ENCODE measurements at regions not wholly inside any gene's neighbourhood (a gene's known extent, or its start where the extent isn't known, plus 50 kb on each side); places are given as distances from the start of the nearest gene placed in this dataset.

DNA sequence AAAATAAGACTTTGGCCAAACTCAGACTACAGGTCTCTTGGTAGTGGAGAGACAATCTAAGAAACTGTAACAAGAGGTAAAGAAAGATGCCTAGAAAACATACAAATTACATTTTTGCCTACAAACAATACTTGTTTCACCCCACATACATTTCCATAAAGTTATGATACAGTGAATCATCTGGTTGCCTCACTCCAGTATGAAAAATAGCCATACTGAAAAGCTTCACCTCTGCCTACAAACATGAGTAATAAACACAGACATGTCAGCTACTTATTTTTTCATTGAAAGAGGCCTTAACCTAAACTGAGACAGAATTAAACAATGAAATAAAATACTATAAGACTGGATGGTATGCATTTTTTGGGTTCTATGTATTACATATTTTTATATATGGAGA lies 1463.0 kb downstream of the FAM181B start:
- FAIRE-seq (no peak), DNase-seq (ENCODE audit: low spot score) (no peak), ATAC-seq (no peak)
- no peak overlapping the region for H2AFZ ChIP-seq (ENCODE audit: low read length)
- H4K20me1 ChIP-seq (ENCODE audit: insufficient read depth, low read length) = no peaks in the 10 kb centered on the region
- H3K79me2 ChIP-seq (ENCODE audit: insufficient read depth, low read length) = no peaks in the 10 kb centered on the region
- in situ Hi-C loops (cut with HindIII; ENCODE audit: extremely low pct_ligation_motif_present, low pct_unique_long_range_greater_than_20kb) = no loop called here
- ChIA-PET POLR2A (no interaction called here), CTCF (ENCODE audit: low intra/inter-chr PET ratio, low total read pairs) (no interaction called here)
- TF ChIP-seq ZSCAN22 (CRISPR knock-in tag; IDR thresholded peaks at IDR 0.05) (no peak), ZMYM4 (CRISPR knock-in tag; IDR thresholded peaks at IDR 0.05) (no peak), NFE2L1 (CRISPR knock-in tag; IDR thresholded peaks at IDR 0.05; ENCODE audit: borderline replicate concordance) (no peak), MXI1 (IDR thresholded peaks at IDR 0.05; ENCODE audit: borderline replicate concordance, low read depth, low read length) (no peak)
- TF ChIP-seq, protein P1, sequence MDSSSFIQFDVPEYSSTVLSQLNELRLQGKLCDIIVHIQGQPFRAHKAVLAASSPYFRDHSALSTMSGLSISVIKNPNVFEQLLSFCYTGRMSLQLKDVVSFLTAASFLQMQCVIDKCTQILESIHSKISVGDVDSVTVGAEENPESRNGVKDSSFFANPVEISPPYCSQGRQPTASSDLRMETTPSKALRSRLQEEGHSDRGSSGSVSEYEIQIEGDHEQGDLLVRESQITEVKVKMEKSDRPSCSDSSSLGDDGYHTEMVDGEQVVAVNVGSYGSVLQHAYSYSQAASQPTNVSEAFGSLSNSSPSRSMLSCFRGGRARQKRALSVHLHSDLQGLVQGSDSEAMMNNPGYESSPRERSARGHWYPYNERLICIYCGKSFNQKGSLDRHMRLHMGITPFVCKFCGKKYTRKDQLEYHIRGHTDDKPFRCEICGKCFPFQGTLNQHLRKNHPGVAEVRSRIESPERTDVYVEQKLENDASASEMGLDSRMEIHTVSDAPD (CRISPR knock-in tag; IDR thresholded peaks at IDR 0.05) = no peak
- TF ChIP-seq, protein P2, sequence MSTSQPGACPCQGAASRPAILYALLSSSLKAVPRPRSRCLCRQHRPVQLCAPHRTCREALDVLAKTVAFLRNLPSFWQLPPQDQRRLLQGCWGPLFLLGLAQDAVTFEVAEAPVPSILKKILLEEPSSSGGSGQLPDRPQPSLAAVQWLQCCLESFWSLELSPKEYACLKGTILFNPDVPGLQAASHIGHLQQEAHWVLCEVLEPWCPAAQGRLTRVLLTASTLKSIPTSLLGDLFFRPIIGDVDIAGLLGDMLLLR (CRISPR knock-in tag; IDR thresholded peaks at IDR 0.05) = no peak
- no peaks in the 10 kb centered on the region for H3K9me3 ChIP-seq (ENCODE audit: low read length)
- intact Hi-C loops (cut with micrococcal nuclease; ENCODE audit: unreplicated experiment) = no loop called here
- no peak overlapping the region for H3K9ac ChIP-seq (ENCODE audit: insufficient read depth, low read depth, low read length)
- BruUV-seq (replicated peaks) = no TSS peak
- no peaks in the 10 kb centered on the region for H3K36me3 ChIP-seq (replicated peaks in 1 of 2; ENCODE audit: control insufficient read depth in 1 of 2, insufficient read depth in 2 of 2, low read length in 2 of 2)
- H3K27ac ChIP-seq (ENCODE audit: extremely low read length, insufficient read depth, low read length) = no peak overlapping the region
- H3K4me3 ChIP-seq (replicated peaks in 1 of 3; ENCODE audit: insufficient read depth in 1 of 3, low read depth in 2 of 3, low read length in 3 of 3) = no peak overlapping the region
- no peaks in the 10 kb centered on the region for H3K4me1 ChIP-seq (ENCODE audit: insufficient read depth, low read length)
- H3K4me2 ChIP-seq (ENCODE audit: low read depth, low read length) = no peak overlapping the region
- H3K27me3 ChIP-seq (ENCODE audit: control insufficient read depth in 1 of 2, insufficient read depth in 2 of 2, low read length in 2 of 2) = no peaks in the 10 kb centered on the region

DNA sequence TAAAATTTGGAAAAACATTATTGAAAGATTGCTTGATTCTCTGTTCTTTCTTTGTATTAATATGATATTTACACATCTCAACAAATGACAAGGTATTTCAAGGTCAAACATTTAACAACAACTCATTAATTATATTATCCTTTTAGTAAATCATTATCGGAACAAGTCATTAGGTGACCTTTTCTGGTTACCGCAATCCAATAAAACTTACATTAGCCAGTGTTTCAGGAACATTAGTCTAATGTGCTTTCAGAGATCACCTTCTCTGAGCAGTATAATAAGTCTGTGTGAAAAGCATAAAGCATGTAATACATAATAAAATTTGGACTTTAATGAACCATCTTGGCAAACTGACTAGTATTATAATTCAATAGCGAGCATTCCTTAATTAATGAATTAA lies 1466.4 kb downstream of the FAM181B start:
- Histone ChIP-seq H3K27ac (ENCODE audit: extremely low read length, insufficient read depth, low read length) (no peak overlapping the region), H3K4me2 (ENCODE audit: low read depth, low read length) (no peak overlapping the region), H3K9me3 (ENCODE audit: low read length) (no peaks in the 10 kb centered on the region), H4K20me1 (ENCODE audit: insufficient read depth, low read length) (no peaks in the 10 kb centered on the region), H3K79me2 (ENCODE audit: insufficient read depth, low read length) (no peaks in the 10 kb centered on the region), H3K9ac (ENCODE audit: insufficient read depth, low read depth, low read length) (no peak overlapping the region), H3K4me1 (ENCODE audit: insufficient read depth, low read length) (no peaks in the 10 kb centered on the region), H3K36me3 (replicated peaks in 1 of 2; ENCODE audit: control insufficient read depth in 1 of 2, insufficient read depth in 2 of 2, low read length in 2 of 2) (no peaks in the 10 kb centered on the region), H3K4me3 (replicated peaks in 1 of 3; ENCODE audit: insufficient read depth in 1 of 3, low read depth in 2 of 3, low read length in 3 of 3) (no peak overlapping the region), H2AFZ (ENCODE audit: low read length) (no peak overlapping the region), H3K27me3 (ENCODE audit: control insufficient read depth in 1 of 2, insufficient read depth in 2 of 2, low read length in 2 of 2) (no peaks in the 10 kb centered on the region)
- WGBS (ENCODE audit: low lambda C conversion rate) = 28% methylated on average over 3 of the region's 3 CpGs
- ATAC-seq (no peak), DNase-seq (ENCODE audit: low spot score) (no peak), FAIRE-seq (no peak)
- intact Hi-C loops (cut with micrococcal nuclease; ENCODE audit: unreplicated experiment) = no loop called here
- TF ChIP-seq YEATS2 (CRISPR knock-in tag; IDR thresholded peaks at IDR 0.05; ENCODE audit: borderline replicate concordance) (no peak), SOX13 (IDR thresholded peaks at IDR 0.05) (no peak), SOX13 (CRISPR knock-in tag; conservative IDR thresholded peaks at IDR 0.05 in 1 of 2, IDR thresholded peaks at IDR 0.05 in 1 of 2) (no peak), TEAD2 (CRISPR knock-in tag; IDR thresholded peaks at IDR 0.05) (no peak)
- ChIA-PET POLR2A (no interaction called here), CTCF (ENCODE audit: low intra/inter-chr PET ratio, low total read pairs) (no interaction called here)
- no TSS peak for BruUV-seq (replicated peaks)
- in situ Hi-C loops (cut with HindIII; ENCODE audit: extremely low pct_ligation_motif_present, low pct_unique_long_range_greater_than_20kb) = no loop called here
